ENCODE measurements at regions not wholly inside any gene's neighbourhood (a gene's known extent, or its start where the extent isn't known, plus 50 kb on each side); places are given as distances from the start of the nearest gene placed in this dataset.

DNA sequence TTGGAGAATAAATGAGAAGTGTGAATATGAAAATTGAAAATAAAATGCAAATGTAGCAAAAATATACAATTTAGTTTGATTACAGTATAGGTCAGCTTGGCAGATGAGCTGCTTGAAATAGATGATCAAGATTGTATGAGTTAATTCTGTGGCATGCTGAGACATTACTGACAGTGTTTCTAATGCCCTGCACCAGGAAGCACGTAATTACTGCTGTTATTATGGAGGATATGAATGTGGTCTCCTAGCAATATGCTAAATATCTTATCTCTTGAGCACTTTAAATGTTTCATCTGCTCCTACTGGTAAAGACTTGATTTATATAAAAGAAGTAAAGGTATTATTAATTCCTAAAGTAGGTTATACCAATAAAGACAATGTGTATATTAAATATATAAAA is 1015.5 kb downstream of the PLOD2 start:
- H3K9me3 Mint-ChIP-seq = peaks cover 3% of the 10 kb centered on the region

DNA sequence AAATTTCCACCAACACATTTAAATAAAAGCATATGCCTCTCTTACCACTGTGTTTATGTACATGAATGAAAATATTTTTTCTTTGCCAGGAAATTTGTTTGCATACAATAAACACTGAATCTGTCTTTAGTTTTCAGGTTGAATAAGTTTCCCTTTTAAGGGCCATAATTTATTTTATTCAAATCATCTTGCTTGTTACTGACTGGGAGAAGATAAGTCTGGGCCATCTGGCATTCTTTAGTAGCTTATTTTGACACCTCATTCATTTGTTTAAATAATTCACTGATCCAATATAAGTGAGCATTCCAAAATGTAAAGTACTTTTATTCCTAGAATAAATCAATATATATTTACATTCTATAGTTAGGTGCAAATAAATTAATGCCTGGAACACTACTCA is 1001.3 kb downstream of the PLOD2 start:
- H3K9me3 Mint-ChIP-seq = no peaks in the 10 kb centered on the region
- no peaks in the 10 kb centered on the region for H3K36me3 Mint-ChIP-seq
- no peak overlapping the region for H3K27ac Mint-ChIP-seq
- TF ChIP-seq, protein P1, sequence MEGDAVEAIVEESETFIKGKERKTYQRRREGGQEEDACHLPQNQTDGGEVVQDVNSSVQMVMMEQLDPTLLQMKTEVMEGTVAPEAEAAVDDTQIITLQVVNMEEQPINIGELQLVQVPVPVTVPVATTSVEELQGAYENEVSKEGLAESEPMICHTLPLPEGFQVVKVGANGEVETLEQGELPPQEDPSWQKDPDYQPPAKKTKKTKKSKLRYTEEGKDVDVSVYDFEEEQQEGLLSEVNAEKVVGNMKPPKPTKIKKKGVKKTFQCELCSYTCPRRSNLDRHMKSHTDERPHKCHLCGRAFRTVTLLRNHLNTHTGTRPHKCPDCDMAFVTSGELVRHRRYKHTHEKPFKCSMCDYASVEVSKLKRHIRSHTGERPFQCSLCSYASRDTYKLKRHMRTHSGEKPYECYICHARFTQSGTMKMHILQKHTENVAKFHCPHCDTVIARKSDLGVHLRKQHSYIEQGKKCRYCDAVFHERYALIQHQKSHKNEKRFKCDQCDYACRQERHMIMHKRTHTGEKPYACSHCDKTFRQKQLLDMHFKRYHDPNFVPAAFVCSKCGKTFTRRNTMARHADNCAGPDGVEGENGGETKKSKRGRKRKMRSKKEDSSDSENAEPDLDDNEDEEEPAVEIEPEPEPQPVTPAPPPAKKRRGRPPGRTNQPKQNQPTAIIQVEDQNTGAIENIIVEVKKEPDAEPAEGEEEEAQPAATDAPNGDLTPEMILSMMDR (conservative IDR thresholded peaks at IDR 0.05) = no peak
- H3K4me1 Mint-ChIP-seq (ENCODE audit: unreplicated experiment) = no peaks in the 10 kb centered on the region
- H3K4me3 Mint-ChIP-seq = no peak overlapping the region
- no peaks in the 10 kb centered on the region for H3K27me3 Mint-ChIP-seq
- no peak for DNase-seq (ENCODE audit: extremely low spot score, unreplicated experiment)

More for the DNA sequence above, 1015.5 kb downstream of the PLOD2 start:
- TF ChIP-seq, protein P1 (conservative IDR thresholded peaks at IDR 0.05) = no peak
- no peak overlapping the region for H3K27ac Mint-ChIP-seq
- no peak overlapping the region for H3K4me3 Mint-ChIP-seq
- H3K36me3 Mint-ChIP-seq = no peaks in the 10 kb centered on the region
- no peaks in the 10 kb centered on the region for H3K4me1 Mint-ChIP-seq (ENCODE audit: unreplicated experiment)
- no peak for DNase-seq (ENCODE audit: extremely low spot score, unreplicated experiment)
- H3K27me3 Mint-ChIP-seq = no peaks in the 10 kb centered on the region

GRCh38 chr3:145170121-145170520 is 990.9 kb downstream of the PLOD2 start:
- Mint-ChIP-seq H3K9me3 (no peaks in the 10 kb centered on the region), H3K4me3 (no peak overlapping the region), H3K4me1 (ENCODE audit: unreplicated experiment) (no peaks in the 10 kb centered on the region), H3K36me3 (no peaks in the 10 kb centered on the region), H3K27me3 (no peaks in the 10 kb centered on the region), H3K27ac (no peak overlapping the region)
- DNase-seq (ENCODE audit: extremely low spot score, unreplicated experiment) = no peak
- TF ChIP-seq, protein P1 (conservative IDR thresholded peaks at IDR 0.05) = no peak

GRCh38 chr3:145175626-145176025 is 985.4 kb downstream of the PLOD2 start:
- H3K4me1 Mint-ChIP-seq (ENCODE audit: unreplicated experiment) = no peaks in the 10 kb centered on the region
- no peak overlapping the region for H3K4me3 Mint-ChIP-seq
- TF ChIP-seq, protein P1 (conservative IDR thresholded peaks at IDR 0.05) = no peak
- no peaks in the 10 kb centered on the region for H3K27me3 Mint-ChIP-seq
- H3K9me3 Mint-ChIP-seq = no peaks in the 10 kb centered on the region
- H3K27ac Mint-ChIP-seq = no peak overlapping the region
- no peak for DNase-seq (ENCODE audit: extremely low spot score, unreplicated experiment)
- H3K36me3 Mint-ChIP-seq = no peaks in the 10 kb centered on the region

GRCh38 chr3:145176907-145177306 is 984.1 kb downstream of the PLOD2 start:
- H3K36me3 Mint-ChIP-seq = no peaks in the 10 kb centered on the region
- H3K27me3 Mint-ChIP-seq = no peaks in the 10 kb centered on the region
- TF ChIP-seq, protein P1 (conservative IDR thresholded peaks at IDR 0.05) = no peak
- DNase-seq (ENCODE audit: extremely low spot score, unreplicated experiment) = no peak
- H3K27ac Mint-ChIP-seq = no peak overlapping the region
- H3K4me1 Mint-ChIP-seq (ENCODE audit: unreplicated experiment) = no peaks in the 10 kb centered on the region
- H3K9me3 Mint-ChIP-seq = no peaks in the 10 kb centered on the region
- H3K4me3 Mint-ChIP-seq = no peak overlapping the region

- Mint-ChIP-seq H3K27ac (no peak overlapping the region), H3K9me3 (no peaks in the 10 kb centered on the region), H3K4me3 (no peak overlapping the region), H3K4me1 (ENCODE audit: unreplicated experiment) (no peaks in the 10 kb centered on the region), H3K27me3 (no peaks in the 10 kb centered on the region), H3K36me3 (no peaks in the 10 kb centered on the region)
- TF ChIP-seq, protein P1 (conservative IDR thresholded peaks at IDR 0.05) = no peak
- DNase-seq (ENCODE audit: extremely low spot score, unreplicated experiment) = no peak
These were observed 983.2 kb downstream of the PLOD2 start for GRCh38 chr3:145177828-145178227.
